GM23248 (cell line): ENCODE measurements at regions not wholly inside any gene's neighbourhood (a gene's known extent, or its start where the extent isn't known, plus 50 kb on each side); places are given as distances from the start of the nearest gene placed in this dataset.
A peak's percentile ranks its signal among the peaks of the same experiment; 100 is the strongest.

Source experiments
- DNase-seq: peaks from one replicate; pipeline ENCODE4 v3.0.0-alpha.2; 2015
- H2AFZ ChIP-seq: fragments of 200-600 bp; sonication (generic); 2 replicates; pipeline ENCODE4 v1.6.1; 2016; ENCODE audit warnings: antibody characterized with exemption
- H3F3A ChIP-seq: fragments of 200-600 bp; sonication (generic); 2 replicates; pipeline ENCODE4 v1.6.1; 2016; ENCODE audit warnings: mild to moderate bottlenecking, antibody characterized with exemption, mixed run types; ENCODE audit not compliant: insufficient read depth
- H3K27ac ChIP-seq: fragments of 200-600 bp; sonication (generic); 2 replicates; pipeline ENCODE4 v1.5.1; 2016; ENCODE audit warnings: mild to moderate bottlenecking
- H3K27me3 ChIP-seq: fragments of 200-600 bp; sonication (generic); replicated peaks from 2 replicates; pipeline ENCODE4 v1.6.1; 2016; ENCODE audit warnings: mild to moderate bottlenecking; ENCODE audit not compliant: insufficient read depth
- H3K36me3 ChIP-seq: fragments of 200-600 bp; sonication (generic); 2 replicates; pipeline ENCODE4 v1.6.1; 2016; ENCODE audit warnings: low read depth, mild to moderate bottlenecking
- H3K4me1 ChIP-seq: fragments of 200-600 bp; sonication (generic); 2 replicates; pipeline ENCODE4 v1.6.1; 2016; ENCODE audit warnings: mild to moderate bottlenecking; ENCODE audit not compliant: insufficient read depth
- H3K4me2 ChIP-seq: fragments of 200-600 bp; sonication (generic); one replicate; pipeline ENCODE4 v1.6.1; 2016; ENCODE audit warnings: mild to moderate bottlenecking; ENCODE audit not compliant: unreplicated experiment
- H3K4me3 ChIP-seq: fragments of 200-600 bp; sonication (generic); 2 replicates; pipeline ENCODE4 v1.5.1; 2016; ENCODE audit warnings: mild to moderate bottlenecking
- H3K79me2 ChIP-seq: fragments of 200-600 bp; sonication (generic); 2 replicates; pipeline ENCODE4 v1.6.1; 2016; ENCODE audit warnings: mild to moderate bottlenecking; ENCODE audit not compliant: insufficient read depth
- H3K9ac ChIP-seq: fragments of 200-600 bp; sonication (generic); 2 replicates; pipeline ENCODE4 v1.6.1; 2016; ENCODE audit warnings: mild to moderate bottlenecking
- H3K9me2 ChIP-seq: fragments of 200-600 bp; sonication (generic); 2 replicates; pipeline ENCODE4 v1.6.1; 2016; ENCODE audit warnings: mixed run types, mild to moderate bottlenecking, moderate library complexity; ENCODE audit not compliant: insufficient read depth
- H3K9me3 ChIP-seq: fragments of 200-600 bp; sonication (generic); one replicate; pipeline ENCODE4 v1.6.1; 2017; ENCODE audit warnings: low read depth
- H4K20me1 ChIP-seq: fragments of 200-600 bp; sonication (generic); 2 replicates; pipeline ENCODE4 v1.6.0; 2016; ENCODE audit not compliant: insufficient read depth
- EZH2 ChIP-seq: fragments of 200-600 bp; sonication (generic); IDR thresholded peaks from 2 replicates; pipeline ENCODE4 v1.6.1; 2018; ENCODE audit warnings: antibody characterized with exemption, mild to moderate bottlenecking; ENCODE audit not compliant: insufficient read depth, poor library complexity, severe bottlenecking
- EZH2phosphoT487 ChIP-seq: fragments of 200-600 bp; sonication (generic); IDR thresholded peaks from 2 replicates; pipeline ENCODE4 v1.6.1; 2018; ENCODE audit warnings: antibody characterized with exemption, moderate library complexity, mild to moderate bottlenecking, low read depth; ENCODE audit not compliant: insufficient read depth
- WGBS, 2 experiments: methylation state at CpG; one replicate each; pipeline ENCODE4 v1.1.6; 2015 to 2017; ENCODE audit warnings: low lambda C conversion rate in 2 of 2, low coverage in 1 of 2; ENCODE audit errors: missing lambda C conversion rate in 2 of 2; 5-methylcytosine and 5-hydroxymethylcytosine counted together
- in situ Hi-C: fragments of 300-500 bp; cut with MboI; formaldehyde crosslinking; loops from 2 replicates; pipeline ENCODE4 v1.15.0; 2020

DNA sequence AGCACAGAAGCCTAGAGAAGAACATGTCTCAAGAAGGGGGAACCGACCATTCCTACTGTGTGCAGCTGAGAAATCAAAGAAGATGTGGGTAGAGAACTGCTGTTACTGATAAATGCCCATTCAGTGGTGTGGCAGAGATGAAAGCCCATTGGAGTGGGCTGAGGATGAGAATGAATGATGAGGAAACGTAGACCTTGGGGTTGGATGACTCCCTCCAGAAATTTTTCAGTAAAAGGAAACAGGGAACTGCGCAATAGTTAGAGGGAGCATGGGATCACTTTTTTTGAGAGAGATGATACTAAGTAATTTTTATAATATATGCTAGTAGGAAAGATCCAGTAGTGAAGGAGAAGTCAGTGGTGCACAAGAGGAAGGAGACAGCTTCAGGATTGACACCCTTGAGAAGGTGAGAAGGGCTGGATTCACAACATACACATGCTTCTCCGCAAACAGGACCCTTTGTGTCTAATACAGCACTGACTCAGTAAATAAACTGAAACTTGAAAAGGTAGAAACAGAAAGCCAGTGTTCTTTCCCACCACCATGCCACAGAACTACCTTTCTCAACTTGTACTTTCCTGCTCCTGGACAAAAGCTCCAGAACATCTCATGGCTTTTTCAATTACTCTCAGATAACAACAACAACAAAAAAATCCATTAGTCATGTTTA lies 104.7 kb upstream of the IL6 start:
- no peaks in the 10 kb centered on the region for H3K9me2 ChIP-seq
- H4K20me1 ChIP-seq: no peaks in the 10 kb centered on the region
- no peak overlapping the region for H3K4me2 ChIP-seq
- TF ChIP-seq EZH2phosphoT487 (no peak), EZH2 (no peak)
- H3K27me3 ChIP-seq: no peaks in the 10 kb centered on the region
- no peaks in the 10 kb centered on the region for H3K36me3 ChIP-seq
- DNase-seq: no peak
- H3K4me3 ChIP-seq: no peak overlapping the region
- peaks cover 11% of the 10 kb centered on the region for H3F3A ChIP-seq
- no peak overlapping the region for H2AFZ ChIP-seq
- in situ Hi-C loops: no loop called here
- no peaks in the 10 kb centered on the region for H3K79me2 ChIP-seq
- WGBS, 2 experiments: 81 to 90% methylated on average over 4 of the region's 4 CpGs
- H3K9me3 ChIP-seq: no peaks in the 10 kb centered on the region
- H3K9ac ChIP-seq: no peak overlapping the region
- H3K27ac ChIP-seq: no peak overlapping the region
- peaks cover 10% of the 10 kb centered on the region for H3K4me1 ChIP-seq

DNA sequence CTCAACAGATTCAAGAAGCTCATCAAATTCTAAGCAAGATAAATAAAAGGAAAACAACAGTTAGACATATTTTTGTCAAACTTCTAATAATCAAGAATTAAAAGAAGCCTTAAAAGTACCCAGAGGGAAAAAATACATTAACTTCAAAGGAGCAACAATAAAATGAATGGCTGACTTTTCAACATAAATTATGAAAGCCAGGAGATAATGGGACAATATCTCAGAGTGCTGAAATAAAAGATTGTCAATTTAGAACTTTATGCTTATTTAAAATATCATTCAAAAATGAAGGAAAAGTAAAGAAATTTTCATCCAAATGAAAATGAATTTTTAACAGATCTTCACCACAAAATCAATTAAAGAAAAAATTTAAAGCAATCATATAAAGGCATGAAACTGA lies 108.5 kb upstream of the IL6 start:
- no peak for TF ChIP-seq EZH2
- TF ChIP-seq EZH2phosphoT487: no peak
- DNase-seq: no peak
- Histone ChIP-seq H3K4me3 (no peak overlapping the region), H3K9me2 (no peaks in the 10 kb centered on the region), H2AFZ (no peak overlapping the region), H3K36me3 (no peaks in the 10 kb centered on the region), H3K4me2 (no peak overlapping the region), H3K4me1 (peaks cover 2% of the 10 kb centered on the region; the same call in 1 of the 2 replicates), H3K27ac (no peak overlapping the region), H3K9me3 (no peaks in the 10 kb centered on the region), H3K79me2 (no peaks in the 10 kb centered on the region), H3K27me3 (no peaks in the 10 kb centered on the region), H4K20me1 (no peaks in the 10 kb centered on the region), H3F3A (0 out of 2 replicates have a peak, but pooled peaks cover under 1% of the 10 kb centered on the region), H3K9ac (no peak overlapping the region)
- in situ Hi-C loops: no loop called here

DNA sequence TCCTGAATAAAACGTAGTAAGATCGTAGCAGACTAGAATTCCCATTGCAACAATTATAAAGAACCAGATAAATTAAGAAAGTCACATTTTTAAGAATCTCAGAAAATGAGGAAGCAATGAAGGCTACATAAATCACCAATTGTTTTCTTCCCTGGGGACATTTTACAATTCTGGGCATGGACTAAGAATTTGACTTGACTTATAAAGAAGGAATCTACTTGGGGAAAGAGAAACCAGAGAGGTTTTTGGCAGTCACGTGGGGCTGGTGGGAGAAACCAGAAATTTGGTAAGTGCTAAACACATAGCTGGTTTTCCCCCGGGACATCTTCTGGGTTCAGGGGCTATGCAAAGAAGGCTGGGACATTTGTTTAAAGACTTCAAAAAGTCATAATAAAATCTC lies 109.8 kb upstream of the IL6 start:
- in situ Hi-C loops: no loop called here

DNA sequence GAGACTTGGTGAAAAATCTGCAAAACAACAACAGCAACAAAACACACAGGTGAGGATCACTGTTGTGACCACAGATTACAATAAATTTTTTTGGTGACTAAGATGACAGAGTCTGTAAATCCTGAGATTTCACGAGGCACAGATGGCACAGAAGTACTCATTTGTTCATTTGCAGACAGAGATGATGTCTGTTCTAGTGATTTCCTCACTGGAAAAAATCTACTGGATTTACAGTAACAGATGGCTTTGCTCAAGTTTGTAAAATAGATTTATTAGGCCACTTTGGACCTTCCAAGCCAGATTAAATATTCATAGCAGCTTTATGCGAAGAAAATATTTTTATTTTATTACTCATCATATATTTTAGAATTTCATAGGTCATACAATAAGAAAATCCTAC lies 113.5 kb upstream of the IL6 start:
- WGBS, 2 experiments: 50 to 54% methylated on average over 2 of the region's 2 CpGs
- no peaks in the 10 kb centered on the region for H3K27me3 ChIP-seq
- no peaks in the 10 kb centered on the region for H3K9me3 ChIP-seq
- H3K79me2 ChIP-seq: no peaks in the 10 kb centered on the region
- no peaks in the 10 kb centered on the region for H3K36me3 ChIP-seq
- no peak overlapping the region for H2AFZ ChIP-seq
- in situ Hi-C loops: no loop called here
- TF ChIP-seq EZH2phosphoT487 (no peak), EZH2 (no peak)
- H4K20me1 ChIP-seq: no peaks in the 10 kb centered on the region
- no peaks in the 10 kb centered on the region for H3K9me2 ChIP-seq
- peaks cover 21% of the 10 kb centered on the region for H3K4me1 ChIP-seq
- H3K4me3 ChIP-seq: no peak overlapping the region
- 0 out of 2 replicates have a peak, but pooled peaks cover 4% of the 10 kb centered on the region for H3F3A ChIP-seq
- no peak overlapping the region for H3K27ac ChIP-seq
- H3K9ac ChIP-seq: no peak overlapping the region
- no peak overlapping the region for H3K4me2 ChIP-seq
- DNase-seq: peak; percentile 37

More for the DNA sequence above, 109.8 kb upstream of the IL6 start:
- Histone ChIP-seq H3K27ac (no peak overlapping the region), H4K20me1 (no peaks in the 10 kb centered on the region), H3K9ac (no peak overlapping the region), H3K36me3 (no peaks in the 10 kb centered on the region), H3K4me1 (peaks cover 11% of the 10 kb centered on the region), H3K9me2 (no peaks in the 10 kb centered on the region), H3K4me3 (no peak overlapping the region), H3K9me3 (no peaks in the 10 kb centered on the region), H2AFZ (no peak overlapping the region), H3K4me2 (no peak overlapping the region), H3K79me2 (no peaks in the 10 kb centered on the region), H3K27me3 (no peaks in the 10 kb centered on the region), H3F3A (0 out of 2 replicates have a peak, but pooled peaks cover 4% of the 10 kb centered on the region)
- WGBS, 2 experiments: 39% methylated on average over 4 of the region's 4 CpGs
- no peak for TF ChIP-seq EZH2
- no peak for TF ChIP-seq EZH2phosphoT487
- DNase-seq: peak; percentile 28

DNA sequence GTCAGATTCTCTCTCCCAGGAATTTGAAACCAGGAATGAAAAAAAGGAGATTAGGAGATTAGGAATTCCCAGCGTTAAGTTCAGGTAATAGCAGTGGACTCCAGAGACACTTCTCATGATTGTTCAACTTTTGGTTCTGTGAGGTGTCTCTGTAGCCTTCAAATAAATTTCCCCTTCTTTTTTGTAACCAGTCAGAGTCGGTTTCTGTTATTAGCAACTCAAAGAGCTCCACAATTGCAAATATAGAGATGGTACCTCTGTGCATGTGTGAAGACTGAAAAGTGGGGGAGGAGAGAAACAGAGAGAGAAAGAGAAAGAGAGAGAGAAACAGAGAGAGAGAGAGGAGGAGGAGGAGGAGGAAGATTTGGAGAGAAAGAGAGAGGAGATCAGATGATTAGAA lies 112.8 kb upstream of the STEAP1B start:
- no peak for DNase-seq
- Histone ChIP-seq H3K9ac (no peak overlapping the region), H3K9me3 (no peaks in the 10 kb centered on the region), H2AFZ (peak overlapping the region; percentile 6; the same call in 1 of the 2 replicates), H3K9me2 (no peaks in the 10 kb centered on the region), H3K27me3 (no peaks in the 10 kb centered on the region), H3K4me1 (peaks cover 21% of the 10 kb centered on the region), H3K4me3 (no peak overlapping the region), H3K27ac (no peak overlapping the region), H3K79me2 (no peaks in the 10 kb centered on the region), H3K4me2 (no peak overlapping the region), H3F3A (0 out of 2 replicates have a peak, but pooled peaks cover 4% of the 10 kb centered on the region), H4K20me1 (no peaks in the 10 kb centered on the region), H3K36me3 (no peaks in the 10 kb centered on the region)
- no peak for TF ChIP-seq EZH2
- TF ChIP-seq EZH2phosphoT487: no peak
- in situ Hi-C loops: no loop called here
- 76 to 79% methylated on average over 2 of the region's 2 CpGs for WGBS, 2 experiments
